ENCODE measurements at regions not wholly inside any gene's neighbourhood (a gene's known extent, or its start where the extent isn't known, plus 50 kb on each side); places are given as distances from the start of the nearest gene placed in this dataset.
"Not testable (repeated sequence)": the region's sequence is repeated elsewhere in the genome, so short reads cannot be mapped to it uniquely, and the experiment has no call there.

DNA sequence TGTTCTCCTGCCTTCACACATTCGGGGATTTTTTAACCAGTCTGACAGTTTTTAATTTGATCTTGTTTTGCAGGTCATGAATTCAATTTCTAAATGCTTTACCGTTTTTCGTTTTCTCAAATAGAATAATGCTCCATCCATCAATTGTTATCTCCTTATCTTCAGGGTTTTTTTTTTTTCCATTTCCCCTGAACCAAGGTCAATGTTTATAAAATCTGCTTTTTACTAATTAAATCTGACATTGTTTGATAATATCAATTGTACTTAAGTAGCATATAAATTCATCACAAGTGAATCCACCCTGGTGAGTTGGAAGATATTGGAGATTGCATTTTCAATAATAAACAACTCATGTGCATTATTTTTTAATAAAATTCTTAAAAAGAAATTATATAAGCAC, 2004.6 kb upstream of the WWC1 start:
- no peaks in the 10 kb centered on the region for H3K27me3 ChIP-seq
- intact Hi-C loops (cut with DNase I): no loop called here
- H3K9me3 ChIP-seq: no peaks in the 10 kb centered on the region
- no peak for DNase-seq
- no peak overlapping the region for H3K27ac ChIP-seq
- 74 to 75% methylated on average over 3 of the region's 3 CpGs for WGBS, 2 donors
- H3K36me3 ChIP-seq: no peaks in the 10 kb centered on the region
- TF ChIP-seq, protein P1, sequence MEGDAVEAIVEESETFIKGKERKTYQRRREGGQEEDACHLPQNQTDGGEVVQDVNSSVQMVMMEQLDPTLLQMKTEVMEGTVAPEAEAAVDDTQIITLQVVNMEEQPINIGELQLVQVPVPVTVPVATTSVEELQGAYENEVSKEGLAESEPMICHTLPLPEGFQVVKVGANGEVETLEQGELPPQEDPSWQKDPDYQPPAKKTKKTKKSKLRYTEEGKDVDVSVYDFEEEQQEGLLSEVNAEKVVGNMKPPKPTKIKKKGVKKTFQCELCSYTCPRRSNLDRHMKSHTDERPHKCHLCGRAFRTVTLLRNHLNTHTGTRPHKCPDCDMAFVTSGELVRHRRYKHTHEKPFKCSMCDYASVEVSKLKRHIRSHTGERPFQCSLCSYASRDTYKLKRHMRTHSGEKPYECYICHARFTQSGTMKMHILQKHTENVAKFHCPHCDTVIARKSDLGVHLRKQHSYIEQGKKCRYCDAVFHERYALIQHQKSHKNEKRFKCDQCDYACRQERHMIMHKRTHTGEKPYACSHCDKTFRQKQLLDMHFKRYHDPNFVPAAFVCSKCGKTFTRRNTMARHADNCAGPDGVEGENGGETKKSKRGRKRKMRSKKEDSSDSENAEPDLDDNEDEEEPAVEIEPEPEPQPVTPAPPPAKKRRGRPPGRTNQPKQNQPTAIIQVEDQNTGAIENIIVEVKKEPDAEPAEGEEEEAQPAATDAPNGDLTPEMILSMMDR (IDR thresholded peaks at IDR 0.05): no peak
- no peak for TF ChIP-seq POLR2A (IDR thresholded peaks at IDR 0.05)
- H3K4me3 ChIP-seq (replicated peaks in 1 of 3): no peak overlapping the region
- H3K4me1 ChIP-seq: no peaks in the 10 kb centered on the region

DNA sequence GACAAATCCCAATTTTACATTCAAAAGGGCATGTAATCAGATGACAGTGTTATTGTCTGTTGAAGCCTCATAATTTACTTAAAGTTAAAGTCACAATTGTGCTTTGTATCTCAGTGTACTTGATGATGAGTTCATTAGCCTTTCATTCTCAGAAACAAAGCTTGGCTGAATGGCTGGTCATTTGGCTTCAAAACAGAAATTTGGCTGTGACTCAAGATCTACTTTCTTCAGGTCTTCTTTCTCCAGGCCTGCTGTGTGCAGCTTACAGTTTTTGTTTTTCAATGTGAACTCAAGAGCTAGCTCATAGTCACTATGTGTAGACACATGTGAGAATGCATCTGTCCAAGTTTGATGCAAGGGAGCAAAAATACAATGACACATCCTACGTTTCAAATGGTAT, 2003.6 kb upstream of the WWC1 start:
- H3K4me1 ChIP-seq: no peaks in the 10 kb centered on the region
- H3K4me3 ChIP-seq (replicated peaks in 1 of 3): no peak overlapping the region
- no peak overlapping the region for H3K27ac ChIP-seq
- no peaks in the 10 kb centered on the region for H3K36me3 ChIP-seq
- no peaks in the 10 kb centered on the region for H3K27me3 ChIP-seq
- WGBS, 2 donors: 80 to 81% methylated on average over 1 of the region's 1 CpG
- H3K9me3 ChIP-seq: no peaks in the 10 kb centered on the region
- no peak for DNase-seq
- intact Hi-C loops (cut with DNase I): no loop called here
- TF ChIP-seq POLR2A (IDR thresholded peaks at IDR 0.05): no peak
- TF ChIP-seq, protein P1 (IDR thresholded peaks at IDR 0.05): no peak

DNA sequence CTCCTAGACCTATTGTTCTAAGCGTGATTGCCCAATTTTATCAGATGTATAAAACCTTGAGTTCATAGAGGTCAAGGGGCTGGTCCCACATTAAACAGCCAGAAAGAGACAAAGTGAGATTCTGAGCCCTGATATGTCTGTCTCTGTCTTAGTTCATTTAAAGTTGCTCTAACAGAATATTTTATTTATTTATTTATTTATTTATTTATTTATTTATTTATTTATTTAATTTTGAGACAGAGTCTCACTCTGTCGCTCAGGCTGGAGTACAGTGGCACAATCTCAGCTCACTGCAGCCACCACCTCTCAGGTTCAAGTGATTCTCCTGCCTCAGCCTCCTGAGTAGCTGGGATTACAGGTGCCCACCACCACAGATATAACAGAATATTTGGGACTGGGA, 1999.6 kb upstream of the WWC1 start:
- H3K36me3 ChIP-seq; DNase-seq; H3K9me3 ChIP-seq; intact Hi-C loops (cut with DNase I); H3K4me3 ChIP-seq (replicated peaks in 1 of 3); H3K4me1 ChIP-seq; H3K27ac ChIP-seq; H3K27me3 ChIP-seq: not testable (repeated sequence)
- WGBS, 2 donors: 85 to 87% methylated on average over 2 of the region's 2 CpGs

DNA sequence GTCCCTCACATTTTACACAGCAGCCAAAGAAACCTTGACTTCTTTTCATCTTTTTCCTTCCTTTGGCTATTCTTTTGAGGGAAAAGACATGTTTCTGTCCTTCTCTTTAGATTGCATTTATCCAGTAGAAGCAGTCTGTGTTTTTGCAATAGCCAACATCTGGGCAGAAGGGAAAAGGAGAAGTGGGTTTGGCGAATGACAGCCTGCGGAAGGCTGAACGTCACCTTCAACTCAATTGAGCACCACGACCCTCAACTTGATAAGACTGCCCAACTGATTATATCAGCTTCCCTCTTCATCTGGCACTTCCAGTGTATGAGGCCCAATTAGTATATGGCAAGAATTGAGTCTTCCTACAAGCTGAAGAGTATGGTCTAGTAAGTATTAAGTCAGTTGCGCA, 1997.6 kb upstream of the WWC1 start:
- intact Hi-C loops (cut with DNase I): no loop called here
- no peak overlapping the region for H3K4me3 ChIP-seq (replicated peaks in 1 of 3)
- H3K4me1 ChIP-seq: no peaks in the 10 kb centered on the region
- no peaks in the 10 kb centered on the region for H3K27me3 ChIP-seq
- no peak for TF ChIP-seq POLR2A (IDR thresholded peaks at IDR 0.05)
- TF ChIP-seq, protein P1 (IDR thresholded peaks at IDR 0.05): no peak
- H3K36me3 ChIP-seq: no peaks in the 10 kb centered on the region
- no peak for DNase-seq
- H3K27ac ChIP-seq: no peak overlapping the region
- no peaks in the 10 kb centered on the region for H3K9me3 ChIP-seq
- 64 to 77% methylated on average over 5 of the region's 5 CpGs for WGBS, 2 donors

DNA sequence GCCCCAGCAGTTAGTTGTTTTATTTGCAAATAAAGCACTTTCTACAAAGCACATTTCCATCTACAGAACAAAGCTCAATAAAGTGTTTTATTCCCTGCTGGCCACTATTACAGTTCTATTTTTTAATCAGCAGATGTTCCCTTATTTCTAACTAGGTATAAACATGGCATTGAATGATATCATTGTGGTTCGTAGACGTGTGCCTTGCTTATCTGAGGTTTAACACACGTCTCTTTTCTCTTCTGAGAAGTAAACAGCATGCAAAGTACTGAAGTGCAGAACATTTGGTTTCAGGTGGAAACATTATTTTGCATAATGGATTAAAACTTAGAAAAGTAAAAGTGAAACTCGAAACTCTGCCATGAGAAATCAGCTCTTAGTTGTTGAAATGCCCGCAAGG, 1989.3 kb upstream of the WWC1 start:
- TF ChIP-seq, protein P1 (IDR thresholded peaks at IDR 0.05): no peak
- no peak for TF ChIP-seq POLR2A (IDR thresholded peaks at IDR 0.05)
- Histone ChIP-seq H3K36me3 (no peaks in the 10 kb centered on the region), H3K4me3 (replicated peaks in 1 of 3) (no peak overlapping the region), H3K27me3 (no peaks in the 10 kb centered on the region), H3K4me1 (no peaks in the 10 kb centered on the region), H3K27ac (no peak overlapping the region), H3K9me3 (no peaks in the 10 kb centered on the region)
- intact Hi-C loops (cut with DNase I): no loop called here
- WGBS, 2 donors: 87 to 92% methylated on average over 5 of the region's 5 CpGs
- DNase-seq: no peak

DNA sequence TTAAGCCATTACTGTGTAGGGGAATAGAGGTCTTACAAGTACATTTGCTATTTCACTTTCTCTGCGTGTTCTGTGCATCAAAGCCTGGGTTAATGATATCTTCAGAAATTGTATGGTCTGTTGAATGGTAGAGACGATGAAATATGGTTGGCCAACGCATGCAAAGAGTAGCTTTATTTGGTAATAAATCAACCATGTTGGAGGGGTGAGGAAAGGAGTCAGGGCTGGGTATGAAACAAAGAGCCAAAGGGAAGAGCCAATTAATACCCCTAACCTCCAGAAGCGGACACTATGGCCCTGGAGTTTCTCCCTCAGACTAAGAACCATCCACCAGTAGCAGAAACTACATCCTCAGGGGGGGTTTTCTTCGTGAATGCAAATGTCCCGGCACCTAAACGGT, 1974.0 kb upstream of the WWC1 start:
- WGBS, 2 donors: 88 to 90% methylated on average over 7 of the region's 7 CpGs
- Histone ChIP-seq H3K27ac (no peak overlapping the region), H3K4me1 (no peaks in the 10 kb centered on the region), H3K36me3 (no peaks in the 10 kb centered on the region), H3K9me3 (no peaks in the 10 kb centered on the region), H3K4me3 (replicated peaks in 1 of 3) (no peak overlapping the region), H3K27me3 (no peaks in the 10 kb centered on the region)
- TF ChIP-seq, protein P1 (IDR thresholded peaks at IDR 0.05): no peak
- TF ChIP-seq POLR2A (IDR thresholded peaks at IDR 0.05): no peak
- DNase-seq: no peak
- intact Hi-C loops (cut with DNase I): no loop called here

Data from thyroid gland (tissue), 4 donors.